IMR-90 (cell line): ENCODE measurements at regions not wholly inside any gene's neighbourhood (a gene's known extent, or its start where the extent isn't known, plus 50 kb on each side); places are given as distances from the start of the nearest gene placed in this dataset.

Experiments used
- ATAC-seq: fragments of 200-7000 bp; cut with Tn5 transposase; 2 replicates; pipeline ENCODE4 v1.9.1; 2020; ENCODE audit warnings: low read depth, mild to moderate bottlenecking, moderate library complexity
- BruUV-seq: library from RNA; stranded (reverse); fragments of 400-500 nt; replicated peaks from 2 replicates; lab custom pipeline; 2021; lab: Mats Ljungman, UMichigan
- CTCF ChIA-PET: fragments of 300-600 bp; formaldehyde crosslinking; extraction: SDS; loops from one replicate; lab custom pipeline; 2021; ENCODE audit warnings: antibody characterized with exemption; lab: Yijun Ruan, JAX
- POLR2A ChIA-PET: fragments of 300-600 bp; sonication (Branson Sonifier 250); formaldehyde crosslinking; loops from one replicate; lab custom pipeline; 2022; ENCODE audit warnings: antibody characterized with exemption; ENCODE audit not compliant: unreplicated experiment; lab: Charles Lee
- DNase-seq: peaks from one replicate; pipeline ENCODE4 v3.0.0; 2013
- H2AFZ ChIP-seq: replicated peaks from 2 replicates; pipeline ENCODE3; 2013; ENCODE audit warnings: low read length, mild to moderate bottlenecking; ENCODE audit not compliant: poor library complexity
- H2AK5ac ChIP-seq: 2 replicates; pipeline ENCODE4 v1.6.1; 2013; ENCODE audit warnings: low read depth, low read length, inconsistent platforms
- H2AK9ac ChIP-seq: replicated peaks from 2 replicates; pipeline ENCODE3; 2013; ENCODE audit warnings: mild to moderate bottlenecking, low read depth, low read length, moderate library complexity; ENCODE audit not compliant: poor library complexity
- H2BK120ac ChIP-seq: 2 replicates; pipeline ENCODE4 v1.6.1; 2013; ENCODE audit warnings: low read depth, low read length, inconsistent platforms
- H2BK15ac ChIP-seq: 3 replicates; pipeline ENCODE4 v1.6.1; 2013; ENCODE audit warnings: low read depth, low read length, inconsistent platforms
- H2BK20ac ChIP-seq: 2 replicates; pipeline ENCODE4 v1.6.1; 2013; ENCODE audit warnings: low read depth, mild to moderate bottlenecking, inconsistent platforms, low read length, moderate library complexity
- H2BK5ac ChIP-seq: 2 replicates; pipeline ENCODE4 v1.6.1; 2013; ENCODE audit warnings: mild to moderate bottlenecking, low read depth, low read length, inconsistent platforms; ENCODE audit not compliant: poor library complexity, severe bottlenecking
- H3K14ac ChIP-seq: replicated peaks from 2 replicates; pipeline ENCODE4 v1.6.1; 2013; ENCODE audit warnings: low read depth, low read length, inconsistent platforms
- H3K18ac ChIP-seq: 2 replicates; pipeline ENCODE4 v1.6.1; 2013; ENCODE audit warnings: low read depth, low read length, control low read depth
- H3K23ac ChIP-seq: 2 replicates; pipeline ENCODE4 v1.6.1; 2013; ENCODE audit warnings: low read depth, low read length, inconsistent platforms
- H3K27ac ChIP-seq: 2 replicates; pipeline ENCODE4 v1.5.1; 2013; ENCODE audit warnings: mild to moderate bottlenecking, control low read depth, low read length; ENCODE audit not compliant: insufficient read depth
- H3K27me3 ChIP-seq: 2 replicates; pipeline ENCODE4 v1.6.1; 2013; ENCODE audit warnings: low read length; ENCODE audit not compliant: control insufficient read depth, insufficient read depth
- H3K36me3 ChIP-seq: 2 replicates; pipeline ENCODE4 v1.6.1; 2013; ENCODE audit warnings: low read length, mixed read lengths; ENCODE audit not compliant: control insufficient read depth, insufficient read depth
- H3K4ac ChIP-seq: 2 replicates; pipeline ENCODE4 v1.6.1; 2013; ENCODE audit warnings: low read depth, low read length, inconsistent platforms
- H3K4me1 ChIP-seq: 2 replicates; pipeline ENCODE4 v1.6.1; 2013; ENCODE audit warnings: low read length, mixed read lengths; ENCODE audit not compliant: control insufficient read depth, insufficient read depth
- H3K4me2 ChIP-seq: 2 replicates; pipeline ENCODE4 v1.6.1; 2013; ENCODE audit warnings: low read depth, mild to moderate bottlenecking, control low read depth, low read length, moderate library complexity
- H3K4me3 ChIP-seq: 2 replicates; pipeline ENCODE4 v1.5.1; 2013; ENCODE audit warnings: low read depth, mild to moderate bottlenecking, control low read depth, low read length, moderate library complexity; ENCODE audit not compliant: insufficient read depth
- H3K56ac ChIP-seq: 2 replicates; pipeline ENCODE4 v1.6.1; 2013; ENCODE audit warnings: low read length, inconsistent platforms; ENCODE audit not compliant: insufficient read depth; ENCODE audit errors: extremely low read depth
- H3K79me1 ChIP-seq, 2 experiments: 2 replicates each; pipeline ENCODE4 v1.6.1; 2013; ENCODE audit warnings: low read length in 2 of 2, inconsistent platforms in 1 of 2, low read depth in 1 of 2
- H3K9ac ChIP-seq: 2 replicates; pipeline ENCODE4 v1.6.1; 2013; ENCODE audit warnings: low read depth, low read length, control low read depth
- H3K9me1 ChIP-seq: 2 replicates; pipeline ENCODE4 v1.6.1; 2013; ENCODE audit warnings: low read length, inconsistent platforms; ENCODE audit not compliant: insufficient read depth
- H3K9me3 ChIP-seq: 2 replicates; pipeline ENCODE4 v1.6.1; 2013; ENCODE audit warnings: low read length; ENCODE audit not compliant: control insufficient read depth, insufficient read depth
- H4K20me1 ChIP-seq: 2 replicates; pipeline ENCODE4 v1.6.1; 2013; ENCODE audit warnings: low read length, inconsistent platforms; ENCODE audit not compliant: insufficient read depth
- H4K5ac ChIP-seq: 2 replicates; pipeline ENCODE4 v1.6.1; 2013; ENCODE audit warnings: mild to moderate bottlenecking, low read depth, low read length, control low read depth
- H4K8ac ChIP-seq, 2 experiments: 2 replicates each; pipeline ENCODE4 v1.6.1; 2013; ENCODE audit warnings: low read depth in 2 of 2, low read length in 2 of 2, control low read depth in 1 of 2, inconsistent platforms in 1 of 2
- H4K91ac ChIP-seq: 2 replicates; pipeline ENCODE4 v1.6.1; 2013; ENCODE audit warnings: low read depth, low read length, inconsistent platforms; ENCODE audit not compliant: insufficient read depth
- CEBPB ChIP-seq: IDR thresholded peaks from 2 replicates; pipeline ENCODE4 v1.6.1; 2012; ENCODE audit warnings: low read depth, low read length, improper control_type of control experiment
- MAFK ChIP-seq: IDR thresholded peaks from 2 replicates; pipeline ENCODE4 v1.6.1; 2012; ENCODE audit warnings: low read depth, low read length, improper control_type of control experiment
- POLR2A ChIP-seq: IDR thresholded peaks from 2 replicates; pipeline ENCODE4 v1.6.1; 2012; ENCODE audit warnings: mild to moderate bottlenecking, low read depth, low read length
- RAD21 ChIP-seq: IDR thresholded peaks from 2 replicates; pipeline ENCODE4 v1.6.1; 2012; ENCODE audit warnings: low read length, improper control_type of control experiment
- RFX5 ChIP-seq: IDR thresholded peaks from 2 replicates; pipeline ENCODE4 v1.8.0; 2012; ENCODE audit warnings: low read depth, mild to moderate bottlenecking, low read length, moderate library complexity
- WGBS, 2 experiments: methylation state at CpG; one replicate each; pipeline versions ENCODE4 v1.1.5 to v1.1.7; 2013; ENCODE audit warnings: missing lambda C conversion rate in 2 of 2; ENCODE audit not compliant: insufficient read length in 1 of 2; ENCODE audit errors: extremely low coverage in 2 of 2; 5-methylcytosine and 5-hydroxymethylcytosine counted together
- dilution Hi-C: fragments of 300-500 bp; cut with HindIII; formaldehyde crosslinking; loops from one replicate; pipeline ENCODE4 v1.14.3; 2018; ENCODE audit warnings: low sequenced_read_pairs; ENCODE audit not compliant: unreplicated experiment
- in situ Hi-C: fragments of 300-500 bp; cut with MboI; formaldehyde crosslinking; loops from 3 replicates; pipeline ENCODE4 v1.14.3; 2019; ENCODE audit warnings: low sequenced_read_pairs, inconsistent platforms, mixed read lengths
- intact Hi-C: fragments of 100-400 bp; cut with micrococcal nuclease; formaldehyde crosslinking; loops from 2 replicates; pipeline ENCODE4 v1.10.0; 2022

DNA sequence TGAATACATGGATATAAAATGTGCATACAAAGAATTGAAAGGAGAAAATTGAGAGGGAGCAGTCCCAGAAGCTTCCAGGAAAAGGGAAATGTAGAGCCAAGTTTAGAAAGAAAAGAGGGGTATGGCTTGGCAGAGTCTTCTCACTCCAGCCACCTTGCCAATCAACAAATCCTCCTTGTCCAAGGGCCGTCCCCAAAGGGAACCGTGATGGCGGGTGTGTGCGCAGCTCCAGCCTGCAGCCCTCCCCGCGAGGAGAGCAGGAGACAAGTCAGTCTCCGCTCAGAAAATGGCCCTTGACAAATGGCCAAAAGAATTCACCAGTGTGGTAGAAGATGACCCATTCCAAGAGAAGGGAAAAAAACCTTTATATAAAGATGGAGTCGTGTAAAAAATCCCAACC is 448.3 kb upstream of the POU3F3 start:
- Histone ChIP-seq H2BK5ac (no peak overlapping the region), H2AK5ac (no peak overlapping the region), H3K18ac (no peak overlapping the region), H4K8ac (no peak overlapping the region), H4K5ac (no peak overlapping the region), H3K4me3 (no peak overlapping the region), H2BK20ac (no peak overlapping the region), H3K9me3 (peaks cover 14% of the 10 kb centered on the region), H3K14ac (no peak overlapping the region), H3K56ac (no peak overlapping the region), H3K79me1 (no peaks in the 10 kb centered on the region), H3K27ac (no peak overlapping the region), H2BK15ac (no peak overlapping the region), H4K20me1 (no peaks in the 10 kb centered on the region), H3K23ac (no peak overlapping the region), H2BK120ac (no peak overlapping the region), H3K9ac (no peak overlapping the region), H4K91ac (no peak overlapping the region), H3K4me2 (no peak overlapping the region), H2AK9ac (no peak overlapping the region), H2AFZ (no peak overlapping the region), H3K4ac (no peak overlapping the region), H3K27me3 (no peaks in the 10 kb centered on the region), H3K4me1 (no peaks in the 10 kb centered on the region), H3K36me3 (no peaks in the 10 kb centered on the region), H3K9me1 (no peaks in the 10 kb centered on the region)
- dilution Hi-C loops: no loop called here
- no TSS peak for BruUV-seq
- intact Hi-C loops: no loop called here
- CTCF ChIA-PET: no interaction called here
- TF ChIP-seq CEBPB: no peak
- no peak for TF ChIP-seq POLR2A
- no peak for TF ChIP-seq MAFK
- TF ChIP-seq RAD21: no peak
- TF ChIP-seq RFX5: no peak
- DNase-seq (no peak), ATAC-seq (no peak)
- WGBS, 2 experiments: no CpG with 5 or more reads among the region's 8 CpGs
- in situ Hi-C loops: no loop called here
- POLR2A ChIA-PET: no interaction called here
